RWPE2 (cell line): ENCODE measurements at regions not wholly inside any gene's neighbourhood (a gene's known extent, or its start where the extent isn't known, plus 50 kb on each side); places are given as distances from the start of the nearest gene placed in this dataset.

Experiments
- ATAC-seq: fragments of 200-7000 bp; cut with Tn5 transposase; 3 replicates; pipeline ENCODE4 v1.9.1; 2021; ENCODE audit warnings: low read depth
- DNase-seq: peaks from one replicate; pipeline ENCODE4 v3.0.0-alpha.2; 2020; ENCODE audit warnings: low spot score
- H3K27ac ChIP-seq: fragments of 450-650 bp; 2 replicates; pipeline ENCODE4 v1.5.1; 2017; ENCODE audit warnings: mild to moderate bottlenecking; ENCODE audit not compliant: poor library complexity, severe bottlenecking
- H3K27me3 ChIP-seq: fragments of 250-450 bp; sonication (Bioruptor Pico); 2 replicates; pipeline ENCODE4 v1.5.1; 2021; ENCODE audit warnings: mild to moderate bottlenecking, moderate library complexity; ENCODE audit not compliant: insufficient read depth, poor library complexity, severe bottlenecking
- H3K36me3 ChIP-seq: fragments of 250-450 bp; sonication (Bioruptor Pico); 2 replicates; pipeline ENCODE4 v1.5.1; 2020; ENCODE audit warnings: low read depth, mild to moderate bottlenecking, moderate library complexity
- H3K4me1 ChIP-seq: fragments of 250-450 bp; sonication (Bioruptor Pico); 2 replicates; pipeline ENCODE4 v1.5.1; 2021; ENCODE audit warnings: mild to moderate bottlenecking, moderate library complexity; ENCODE audit not compliant: insufficient read depth, poor library complexity, severe bottlenecking
- H3K4me3 ChIP-seq: fragments of 250-450 bp; sonication (Bioruptor Pico); 2 replicates; pipeline ENCODE4 v1.5.1; 2021; ENCODE audit warnings: mild to moderate bottlenecking, moderate library complexity; ENCODE audit not compliant: severe bottlenecking
- H3K9me3 ChIP-seq: fragments of 250-450 bp; sonication (Bioruptor Pico); 2 replicates; pipeline ENCODE4 v1.5.1; 2021; ENCODE audit warnings: mild to moderate bottlenecking, moderate library complexity; ENCODE audit not compliant: severe bottlenecking
- TF ChIP-seq, protein P1 (sequence below): fragments of 450-650 bp; IDR thresholded peaks from one replicate; pipeline ENCODE4 v1.5.1; 2017; ENCODE audit warnings: mild to moderate bottlenecking, moderate library complexity; ENCODE audit not compliant: poor library complexity, severe bottlenecking

- TF ChIP-seq, protein P1, sequence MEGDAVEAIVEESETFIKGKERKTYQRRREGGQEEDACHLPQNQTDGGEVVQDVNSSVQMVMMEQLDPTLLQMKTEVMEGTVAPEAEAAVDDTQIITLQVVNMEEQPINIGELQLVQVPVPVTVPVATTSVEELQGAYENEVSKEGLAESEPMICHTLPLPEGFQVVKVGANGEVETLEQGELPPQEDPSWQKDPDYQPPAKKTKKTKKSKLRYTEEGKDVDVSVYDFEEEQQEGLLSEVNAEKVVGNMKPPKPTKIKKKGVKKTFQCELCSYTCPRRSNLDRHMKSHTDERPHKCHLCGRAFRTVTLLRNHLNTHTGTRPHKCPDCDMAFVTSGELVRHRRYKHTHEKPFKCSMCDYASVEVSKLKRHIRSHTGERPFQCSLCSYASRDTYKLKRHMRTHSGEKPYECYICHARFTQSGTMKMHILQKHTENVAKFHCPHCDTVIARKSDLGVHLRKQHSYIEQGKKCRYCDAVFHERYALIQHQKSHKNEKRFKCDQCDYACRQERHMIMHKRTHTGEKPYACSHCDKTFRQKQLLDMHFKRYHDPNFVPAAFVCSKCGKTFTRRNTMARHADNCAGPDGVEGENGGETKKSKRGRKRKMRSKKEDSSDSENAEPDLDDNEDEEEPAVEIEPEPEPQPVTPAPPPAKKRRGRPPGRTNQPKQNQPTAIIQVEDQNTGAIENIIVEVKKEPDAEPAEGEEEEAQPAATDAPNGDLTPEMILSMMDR: no peak
- H3K4me3 ChIP-seq: no peak overlapping the region
- H3K9me3 ChIP-seq: peaks cover 3% of the 10 kb centered on the region
- H3K4me1 ChIP-seq: peaks cover 19% of the 10 kb centered on the region
- no peak for ATAC-seq
- no peak for DNase-seq
- H3K27me3 ChIP-seq: no peaks in the 10 kb centered on the region
- H3K36me3 ChIP-seq: no peaks in the 10 kb centered on the region
- no peak overlapping the region for H3K27ac ChIP-seq
Measured at GRCh38 chr3:109683746-109684145, 346.4 kb upstream of the DPPA4 start.

DNA sequence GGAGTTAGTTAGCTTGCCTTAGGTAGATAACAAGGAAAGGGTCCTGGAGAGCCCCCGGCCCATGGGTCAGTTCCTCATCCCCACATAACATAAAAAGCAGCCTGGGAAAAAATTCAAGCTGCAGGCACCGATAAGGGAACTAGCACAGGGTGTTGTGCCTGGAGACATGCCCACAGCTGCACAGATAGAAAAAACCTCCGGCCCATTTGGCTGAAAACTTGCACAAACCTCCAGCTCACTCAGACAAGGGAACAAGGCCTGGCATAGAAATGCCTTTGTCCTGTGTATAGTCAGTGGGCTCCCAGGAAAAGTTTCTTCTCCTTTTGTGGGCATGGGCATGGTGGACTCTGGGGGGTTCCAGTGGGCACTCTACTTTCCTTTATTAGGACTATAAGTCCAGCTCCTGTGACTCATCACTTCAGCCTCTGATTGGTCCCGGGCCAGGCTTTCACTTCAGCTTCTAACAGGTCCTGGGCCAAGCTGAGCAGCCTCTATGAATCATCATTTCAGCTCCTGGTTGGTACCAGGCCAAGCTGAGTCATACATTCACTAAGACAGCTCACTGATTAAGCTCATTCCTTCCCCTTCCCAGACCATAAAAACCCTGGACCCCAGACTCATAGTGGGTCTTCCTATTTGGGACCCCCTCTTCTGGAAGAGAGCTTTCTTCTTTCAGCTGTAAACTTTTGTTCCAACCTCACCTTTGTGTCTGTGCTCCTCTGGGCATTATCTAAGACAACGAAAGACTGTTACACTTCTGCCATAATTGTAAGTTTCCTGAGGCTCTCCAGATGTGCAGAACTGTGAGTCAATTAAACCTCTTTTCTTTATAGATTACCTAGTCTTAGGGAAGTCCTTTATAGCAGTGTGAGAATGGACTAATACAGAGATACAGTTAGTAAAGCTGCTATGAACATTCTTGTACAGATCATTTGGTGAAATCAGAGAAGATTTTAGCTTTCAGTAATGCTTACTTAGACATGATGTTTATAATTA lies 348.0 kb upstream of the DPPA4 start:
- Histone ChIP-seq H3K9me3 (peaks cover 3% of the 10 kb centered on the region), H3K4me3 (no peak overlapping the region), H3K4me1 (peaks cover 19% of the 10 kb centered on the region), H3K27me3 (no peaks in the 10 kb centered on the region), H3K27ac (peak overlapping the region; percentile 51), H3K36me3 (no peaks in the 10 kb centered on the region)
- TF ChIP-seq, protein P1: no peak
- ATAC-seq: peak; percentile 99
- DNase-seq: peak; percentile 93

DNA sequence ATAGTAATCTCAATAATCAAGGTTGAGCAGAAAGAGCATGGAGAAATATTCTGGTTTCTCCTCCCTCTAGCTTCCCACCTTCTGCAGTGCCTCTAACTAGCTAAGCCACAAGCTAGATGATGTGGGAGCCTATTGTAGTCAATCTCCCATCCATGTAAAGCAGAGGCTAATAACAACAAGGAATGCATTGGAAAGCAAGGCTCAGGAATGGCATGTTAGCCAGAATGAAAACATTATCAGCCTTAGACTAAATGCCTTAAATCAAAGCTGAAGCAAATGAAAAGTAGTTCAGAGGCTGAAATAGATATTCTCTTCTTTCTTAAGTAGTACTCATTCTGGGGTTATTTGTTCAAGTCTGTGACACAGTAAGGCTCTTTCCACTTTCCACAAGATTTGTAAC lies 350.3 kb upstream of the DPPA4 start:
- DNase-seq: no peak
- ATAC-seq: no peak
- Histone ChIP-seq H3K4me1 (peaks cover 19% of the 10 kb centered on the region), H3K9me3 (peaks cover 3% of the 10 kb centered on the region), H3K27me3 (no peaks in the 10 kb centered on the region), H3K27ac (no peak overlapping the region), H3K4me3 (no peak overlapping the region), H3K36me3 (no peaks in the 10 kb centered on the region)
- TF ChIP-seq, protein P1: no peak

DNA sequence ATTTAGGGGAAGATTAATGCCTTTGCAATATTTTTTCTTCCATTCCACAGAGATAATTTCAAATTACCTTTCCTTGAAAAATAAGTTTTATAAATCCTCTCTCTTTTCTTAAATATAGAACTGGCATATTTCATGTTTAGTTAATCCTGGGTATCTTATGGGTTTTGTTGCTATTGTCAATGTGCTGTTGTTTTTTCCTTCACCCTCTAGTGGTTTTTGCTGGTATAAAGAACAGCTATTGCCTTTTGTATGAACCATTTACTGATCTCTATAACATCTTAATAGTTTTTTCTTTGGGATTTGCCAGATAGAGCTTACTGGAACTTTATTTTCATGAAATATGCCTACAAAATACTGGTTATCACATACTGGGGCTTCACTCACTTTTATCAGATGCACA lies 359.6 kb upstream of the DPPA4 start:
- H3K9me3 ChIP-seq: no peaks in the 10 kb centered on the region

More for the DNA sequence above, 359.6 kb upstream of the DPPA4 start:
- TF ChIP-seq, protein P1: peak; percentile 15
- DNase-seq (no peak), ATAC-seq (no peak)
- H3K27me3 ChIP-seq: no peaks in the 10 kb centered on the region
- no peak overlapping the region for H3K27ac ChIP-seq
- H3K4me1 ChIP-seq: no peaks in the 10 kb centered on the region
- H3K36me3 ChIP-seq: no peaks in the 10 kb centered on the region
- no peak overlapping the region for H3K4me3 ChIP-seq
